ENCODE measurements at regions not wholly inside any gene's neighbourhood (a gene's known extent, or its start where the extent isn't known, plus 50 kb on each side); places are given as distances from the start of the nearest gene placed in this dataset.

- DNase-seq (ENCODE audit: extremely low spot score, unreplicated experiment), result no peak
- Mint-ChIP-seq H3K36me3 (ENCODE audit: unreplicated experiment) (no peaks in the 10 kb centered on the region), H3K4me1 (ENCODE audit: unreplicated experiment) (peaks cover 7% of the 10 kb centered on the region)
These were observed 552.4 kb upstream of the MEF2C start for GRCh38 chr5:89435347-89435746.

GRCh38 chr5:89428624-89429023 is 545.6 kb upstream of the MEF2C start:
- no peak for DNase-seq (ENCODE audit: extremely low spot score, unreplicated experiment)
- TF ChIP-seq CTCF (IDR thresholded peaks at IDR 0.05), result no peak
- no peaks in the 10 kb centered on the region for H3K27me3 Mint-ChIP-seq (ENCODE audit: unreplicated experiment)
- peaks cover 7% of the 10 kb centered on the region for H3K9me3 Mint-ChIP-seq (ENCODE audit: unreplicated experiment)
- no peak overlapping the region for H3K4me3 Mint-ChIP-seq (ENCODE audit: unreplicated experiment)
- no peaks in the 10 kb centered on the region for H3K36me3 Mint-ChIP-seq (ENCODE audit: unreplicated experiment)
- H3K27ac Mint-ChIP-seq (ENCODE audit: unreplicated experiment), result no peak overlapping the region
- peaks cover 1% of the 10 kb centered on the region for H3K4me1 Mint-ChIP-seq (ENCODE audit: unreplicated experiment)

More at GRCh38 chr5:89435347-89435746, 552.4 kb upstream of the MEF2C start:
- Mint-ChIP-seq H3K9me3 (ENCODE audit: unreplicated experiment) (no peaks in the 10 kb centered on the region), H3K4me3 (ENCODE audit: unreplicated experiment) (no peak overlapping the region), H3K27ac (ENCODE audit: unreplicated experiment) (no peak overlapping the region), H3K27me3 (ENCODE audit: unreplicated experiment) (no peaks in the 10 kb centered on the region)
- no peak for TF ChIP-seq CTCF (IDR thresholded peaks at IDR 0.05)

- Mint-ChIP-seq H3K36me3 (ENCODE audit: unreplicated experiment) (no peaks in the 10 kb centered on the region), H3K9me3 (ENCODE audit: unreplicated experiment) (peaks cover 10% of the 10 kb centered on the region), H3K4me3 (ENCODE audit: unreplicated experiment) (no peak overlapping the region), H3K4me1 (ENCODE audit: unreplicated experiment) (peaks cover 18% of the 10 kb centered on the region), H3K27me3 (ENCODE audit: unreplicated experiment) (no peaks in the 10 kb centered on the region), H3K27ac (ENCODE audit: unreplicated experiment) (no peak overlapping the region)
- no peak for DNase-seq (ENCODE audit: extremely low spot score, unreplicated experiment)
- TF ChIP-seq CTCF (IDR thresholded peaks at IDR 0.05), result no peak
These were observed 542.1 kb upstream of the MEF2C start for GRCh38 chr5:89425062-89425461.

- H3K27ac Mint-ChIP-seq (ENCODE audit: unreplicated experiment), result peak overlapping the region; percentile 67
- no peaks in the 10 kb centered on the region for H3K36me3 Mint-ChIP-seq (ENCODE audit: unreplicated experiment)
- H3K27me3 Mint-ChIP-seq (ENCODE audit: unreplicated experiment), result no peaks in the 10 kb centered on the region
- TF ChIP-seq CTCF (IDR thresholded peaks at IDR 0.05), result no peak
- H3K4me1 Mint-ChIP-seq (ENCODE audit: unreplicated experiment), result peaks cover 32% of the 10 kb centered on the region
- H3K9me3 Mint-ChIP-seq (ENCODE audit: unreplicated experiment), result peaks cover 16% of the 10 kb centered on the region
- no peak overlapping the region for H3K4me3 Mint-ChIP-seq (ENCODE audit: unreplicated experiment)
- no peak for DNase-seq (ENCODE audit: extremely low spot score, unreplicated experiment)
These were observed 538.1 kb upstream of the MEF2C start for GRCh38 chr5:89421035-89421434.

- Mint-ChIP-seq H3K27ac (ENCODE audit: unreplicated experiment) (no peak overlapping the region), H3K4me3 (ENCODE audit: unreplicated experiment) (no peak overlapping the region), H3K36me3 (ENCODE audit: unreplicated experiment) (no peaks in the 10 kb centered on the region), H3K4me1 (ENCODE audit: unreplicated experiment) (peaks cover 32% of the 10 kb centered on the region), H3K27me3 (ENCODE audit: unreplicated experiment) (no peaks in the 10 kb centered on the region), H3K9me3 (ENCODE audit: unreplicated experiment) (peaks cover 8% of the 10 kb centered on the region)
- DNase-seq (ENCODE audit: extremely low spot score, unreplicated experiment), result no peak
- TF ChIP-seq CTCF (IDR thresholded peaks at IDR 0.05), result no peak
These were observed 535.6 kb upstream of the MEF2C start for GRCh38 chr5:89418407-89419085.
